ENCODE measurements at regions not wholly inside any gene's neighbourhood (a gene's known extent, or its start where the extent isn't known, plus 50 kb on each side); places are given as distances from the start of the nearest gene placed in this dataset.

GRCh38 chr2:58649756-58650155 is 408.6 kb upstream of the FANCL start:
- TF ChIP-seq, protein P1, sequence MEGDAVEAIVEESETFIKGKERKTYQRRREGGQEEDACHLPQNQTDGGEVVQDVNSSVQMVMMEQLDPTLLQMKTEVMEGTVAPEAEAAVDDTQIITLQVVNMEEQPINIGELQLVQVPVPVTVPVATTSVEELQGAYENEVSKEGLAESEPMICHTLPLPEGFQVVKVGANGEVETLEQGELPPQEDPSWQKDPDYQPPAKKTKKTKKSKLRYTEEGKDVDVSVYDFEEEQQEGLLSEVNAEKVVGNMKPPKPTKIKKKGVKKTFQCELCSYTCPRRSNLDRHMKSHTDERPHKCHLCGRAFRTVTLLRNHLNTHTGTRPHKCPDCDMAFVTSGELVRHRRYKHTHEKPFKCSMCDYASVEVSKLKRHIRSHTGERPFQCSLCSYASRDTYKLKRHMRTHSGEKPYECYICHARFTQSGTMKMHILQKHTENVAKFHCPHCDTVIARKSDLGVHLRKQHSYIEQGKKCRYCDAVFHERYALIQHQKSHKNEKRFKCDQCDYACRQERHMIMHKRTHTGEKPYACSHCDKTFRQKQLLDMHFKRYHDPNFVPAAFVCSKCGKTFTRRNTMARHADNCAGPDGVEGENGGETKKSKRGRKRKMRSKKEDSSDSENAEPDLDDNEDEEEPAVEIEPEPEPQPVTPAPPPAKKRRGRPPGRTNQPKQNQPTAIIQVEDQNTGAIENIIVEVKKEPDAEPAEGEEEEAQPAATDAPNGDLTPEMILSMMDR (IDR thresholded peaks at IDR 0.05; ENCODE audit: poor library complexity, severe bottlenecking), result no peak
- no peak for TF ChIP-seq EZH2 (IDR thresholded peaks at IDR 0.05; ENCODE audit: borderline replicate concordance, insufficient read depth, low read length, poor library complexity, severe bottlenecking)
- TF ChIP-seq EP300 (conservative IDR thresholded peaks at IDR 0.05; ENCODE audit: poor library complexity, severe bottlenecking), result no peak
- no peak for TF ChIP-seq POLR2AphosphoS5 (IDR thresholded peaks at IDR 0.05)
